ENCODE measurements at regions not wholly inside any gene's neighbourhood (a gene's known extent, or its start where the extent isn't known, plus 50 kb on each side); places are given as distances from the start of the nearest gene placed in this dataset.

DNA sequence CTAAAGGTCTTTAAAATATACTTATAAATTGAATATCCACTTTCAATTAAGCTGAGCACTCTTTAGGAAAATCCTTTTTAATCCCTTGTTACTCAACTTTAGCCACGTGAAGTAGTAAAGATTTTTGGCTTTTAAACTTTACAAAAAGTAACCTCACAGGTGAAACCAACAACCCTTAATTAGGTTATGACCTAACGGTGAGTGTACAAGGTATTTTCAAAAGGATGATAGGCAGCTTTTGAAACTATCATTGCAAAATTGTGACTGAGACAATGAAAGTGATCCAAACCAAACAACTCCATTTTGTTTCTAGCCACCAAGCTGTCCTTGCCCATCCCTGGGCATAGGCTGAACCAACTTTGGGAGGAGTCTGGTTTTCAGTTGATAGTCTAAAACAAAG is 940.2 kb downstream of the OTOL1 start:
- Histone ChIP-seq H3K4me3 (ENCODE audit: insufficient read depth, low read depth, low read length) (no peak overlapping the region), H3K4me2 (ENCODE audit: low read length) (no peak overlapping the region), H3K79me2 (ENCODE audit: insufficient read depth, low read length) (no peaks in the 10 kb centered on the region), H3K4me1 (ENCODE audit: insufficient read depth, low read length) (peaks cover 5% of the 10 kb centered on the region), H3K9ac (ENCODE audit: low read length) (no peak overlapping the region), H3K27me3 (ENCODE audit: insufficient read depth, low read length) (no peaks in the 10 kb centered on the region), H4K20me1 (ENCODE audit: insufficient read depth, low read length) (no peaks in the 10 kb centered on the region), H3K27ac (ENCODE audit: low read depth, low read length) (no peak overlapping the region), H2AFZ (ENCODE audit: low read depth, low read length) (no peak overlapping the region), H3K36me3 (ENCODE audit: insufficient read depth, low read length) (no peaks in the 10 kb centered on the region), H3K9me3 (ENCODE audit: insufficient read depth, low read depth, low read length) (no peaks in the 10 kb centered on the region)
- FAIRE-seq = no peak
- Mint-ChIP-seq H3K36me3 (ENCODE audit: low read depth, unreplicated experiment) (no peaks in the 10 kb centered on the region), H3K27ac (ENCODE audit: unreplicated experiment) (no peak overlapping the region), H3K27me3 (ENCODE audit: low read depth, unreplicated experiment) (no peaks in the 10 kb centered on the region), H3K4me1 (ENCODE audit: low read depth, unreplicated experiment) (peaks cover 3% of the 10 kb centered on the region), H3K4me3 (ENCODE audit: unreplicated experiment) (no peak overlapping the region), H3K9me3 (ENCODE audit: unreplicated experiment) (peaks cover 5% of the 10 kb centered on the region)
- TF ChIP-seq, protein P1, sequence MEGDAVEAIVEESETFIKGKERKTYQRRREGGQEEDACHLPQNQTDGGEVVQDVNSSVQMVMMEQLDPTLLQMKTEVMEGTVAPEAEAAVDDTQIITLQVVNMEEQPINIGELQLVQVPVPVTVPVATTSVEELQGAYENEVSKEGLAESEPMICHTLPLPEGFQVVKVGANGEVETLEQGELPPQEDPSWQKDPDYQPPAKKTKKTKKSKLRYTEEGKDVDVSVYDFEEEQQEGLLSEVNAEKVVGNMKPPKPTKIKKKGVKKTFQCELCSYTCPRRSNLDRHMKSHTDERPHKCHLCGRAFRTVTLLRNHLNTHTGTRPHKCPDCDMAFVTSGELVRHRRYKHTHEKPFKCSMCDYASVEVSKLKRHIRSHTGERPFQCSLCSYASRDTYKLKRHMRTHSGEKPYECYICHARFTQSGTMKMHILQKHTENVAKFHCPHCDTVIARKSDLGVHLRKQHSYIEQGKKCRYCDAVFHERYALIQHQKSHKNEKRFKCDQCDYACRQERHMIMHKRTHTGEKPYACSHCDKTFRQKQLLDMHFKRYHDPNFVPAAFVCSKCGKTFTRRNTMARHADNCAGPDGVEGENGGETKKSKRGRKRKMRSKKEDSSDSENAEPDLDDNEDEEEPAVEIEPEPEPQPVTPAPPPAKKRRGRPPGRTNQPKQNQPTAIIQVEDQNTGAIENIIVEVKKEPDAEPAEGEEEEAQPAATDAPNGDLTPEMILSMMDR (IDR thresholded peaks at IDR 0.05; ENCODE audit: insufficient read depth, low read depth, low read length) = no peak
- TF ChIP-seq EZH2 (IDR thresholded peaks at IDR 0.05; ENCODE audit: insufficient read depth, low read length) = no peak
- DNase-seq (ENCODE audit: low read depth) = no peak

DNA sequence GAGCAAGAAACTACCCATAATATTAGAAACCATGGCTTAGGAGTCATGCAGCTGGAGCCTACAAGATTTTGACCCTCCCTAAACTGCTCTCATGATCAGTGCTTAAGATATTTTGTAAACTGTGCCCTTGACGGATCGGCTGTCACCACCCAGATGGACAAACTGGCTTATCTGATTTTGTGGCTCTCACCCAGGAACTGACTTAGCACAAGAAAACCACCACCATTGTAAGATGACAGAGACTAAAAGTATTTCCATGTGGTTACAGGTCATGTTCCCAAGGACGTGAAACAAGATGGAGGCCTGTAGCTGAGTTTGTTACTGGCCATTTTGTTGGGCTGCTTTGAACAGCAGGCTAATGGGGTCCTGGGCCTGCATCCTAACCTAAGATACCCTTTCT is 940.9 kb downstream of the OTOL1 start:
- H3K36me3 ChIP-seq (ENCODE audit: insufficient read depth, low read length) = no peaks in the 10 kb centered on the region
- Mint-ChIP-seq H3K27me3 (ENCODE audit: low read depth, unreplicated experiment) (no peaks in the 10 kb centered on the region), H3K4me1 (ENCODE audit: low read depth, unreplicated experiment) (peaks cover 3% of the 10 kb centered on the region), H3K9me3 (ENCODE audit: unreplicated experiment) (peaks cover 5% of the 10 kb centered on the region), H3K36me3 (ENCODE audit: low read depth, unreplicated experiment) (no peaks in the 10 kb centered on the region), H3K4me3 (ENCODE audit: unreplicated experiment) (no peak overlapping the region), H3K27ac (ENCODE audit: unreplicated experiment) (peak overlapping the region; percentile 84)
- peak overlapping the region; percentile 56 for H3K27ac ChIP-seq (ENCODE audit: low read depth, low read length)
- H3K4me2 ChIP-seq (ENCODE audit: low read length) = no peak overlapping the region
- DNase-seq (ENCODE audit: low read depth) (peak; percentile 86), FAIRE-seq (peak; percentile 67)
- H3K4me3 ChIP-seq (ENCODE audit: insufficient read depth, low read depth, low read length) = no peak overlapping the region
- TF ChIP-seq EZH2 (IDR thresholded peaks at IDR 0.05; ENCODE audit: insufficient read depth, low read length) = no peak
- TF ChIP-seq, protein P1 (IDR thresholded peaks at IDR 0.05; ENCODE audit: insufficient read depth, low read depth, low read length) = no peak
- H3K4me1 ChIP-seq (ENCODE audit: insufficient read depth, low read length) = peaks cover 5% of the 10 kb centered on the region
- H3K9ac ChIP-seq (ENCODE audit: low read length) = no peak overlapping the region
- no peaks in the 10 kb centered on the region for H3K9me3 ChIP-seq (ENCODE audit: insufficient read depth, low read depth, low read length)
- H3K79me2 ChIP-seq (ENCODE audit: insufficient read depth, low read length) = no peaks in the 10 kb centered on the region
- no peaks in the 10 kb centered on the region for H4K20me1 ChIP-seq (ENCODE audit: insufficient read depth, low read length)
- no peaks in the 10 kb centered on the region for H3K27me3 ChIP-seq (ENCODE audit: insufficient read depth, low read length)
- peak overlapping the region; percentile 63 for H2AFZ ChIP-seq (ENCODE audit: low read depth, low read length)

DNA sequence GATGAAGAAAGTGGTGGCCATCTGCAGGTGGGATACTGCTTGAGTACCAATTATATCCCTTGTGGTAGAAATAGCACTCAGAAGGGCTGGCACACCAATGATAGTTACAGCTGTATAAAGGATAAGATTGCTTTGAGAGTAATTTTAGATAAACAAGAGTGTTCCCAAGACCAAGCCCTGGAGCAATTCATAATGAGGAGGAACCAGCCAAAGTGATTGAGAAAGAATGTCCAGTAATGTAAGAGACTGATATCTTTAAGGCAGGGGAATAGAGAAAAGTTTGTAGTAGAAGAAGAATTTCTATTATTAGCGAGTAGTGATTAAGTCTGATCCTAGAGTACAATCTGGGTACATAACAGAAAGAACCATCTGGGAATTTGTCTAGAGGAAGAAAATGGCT is 945.1 kb downstream of the OTOL1 start:
- Mint-ChIP-seq H3K4me3 (ENCODE audit: unreplicated experiment) (no peak overlapping the region), H3K27me3 (ENCODE audit: low read depth, unreplicated experiment) (no peaks in the 10 kb centered on the region), H3K36me3 (ENCODE audit: low read depth, unreplicated experiment) (no peaks in the 10 kb centered on the region), H3K27ac (ENCODE audit: unreplicated experiment) (no peak overlapping the region), H3K9me3 (ENCODE audit: unreplicated experiment) (peaks cover 3% of the 10 kb centered on the region), H3K4me1 (ENCODE audit: low read depth, unreplicated experiment) (peaks cover 3% of the 10 kb centered on the region)
- Histone ChIP-seq H3K4me2 (ENCODE audit: low read length) (no peak overlapping the region), H3K4me1 (ENCODE audit: insufficient read depth, low read length) (peaks cover 5% of the 10 kb centered on the region), H4K20me1 (ENCODE audit: insufficient read depth, low read length) (no peaks in the 10 kb centered on the region), H3K27ac (ENCODE audit: low read depth, low read length) (no peak overlapping the region), H2AFZ (ENCODE audit: low read depth, low read length) (no peak overlapping the region), H3K9ac (ENCODE audit: low read length) (no peak overlapping the region), H3K9me3 (ENCODE audit: insufficient read depth, low read depth, low read length) (no peaks in the 10 kb centered on the region), H3K27me3 (ENCODE audit: insufficient read depth, low read length) (no peaks in the 10 kb centered on the region), H3K79me2 (ENCODE audit: insufficient read depth, low read length) (no peaks in the 10 kb centered on the region), H3K4me3 (ENCODE audit: insufficient read depth, low read depth, low read length) (no peak overlapping the region), H3K36me3 (ENCODE audit: insufficient read depth, low read length) (no peaks in the 10 kb centered on the region)
- FAIRE-seq = no peak
- TF ChIP-seq EZH2 (IDR thresholded peaks at IDR 0.05; ENCODE audit: insufficient read depth, low read length) = no peak
- TF ChIP-seq, protein P1 (IDR thresholded peaks at IDR 0.05; ENCODE audit: insufficient read depth, low read depth, low read length) = no peak
- DNase-seq (ENCODE audit: low read depth) = no peak
